Nephron progenitor cell (in vitro differentiated cells): ENCODE measurements at regions not wholly inside any gene's neighbourhood (a gene's known extent, or its start where the extent isn't known, plus 50 kb on each side); places are given as distances from the start of the nearest gene placed in this dataset.

Experiments used
- DNase-seq: peaks from one replicate; pipeline ENCODE4 v3.0.0; 2021
- H3K27ac Mint-ChIP-seq: 2 replicates; pipeline ENCODE4 v1.8.0; 2021; ENCODE audit warnings: mild to moderate bottlenecking, moderate library complexity, mixed read lengths
- H3K27me3 Mint-ChIP-seq: 2 replicates; pipeline ENCODE4 v1.8.0; 2021; ENCODE audit warnings: mild to moderate bottlenecking, low read depth, mixed read lengths; ENCODE audit not compliant: poor library complexity
- H3K36me3 Mint-ChIP-seq: 2 replicates; pipeline ENCODE4 v1.8.0; 2021; ENCODE audit warnings: low read depth, mixed read lengths
- H3K4me1 Mint-ChIP-seq: 2 replicates; pipeline ENCODE4 v1.8.0; 2021; ENCODE audit warnings: mixed read lengths
- H3K4me3 Mint-ChIP-seq: 2 replicates; pipeline ENCODE4 v1.8.0; 2021; ENCODE audit warnings: mild to moderate bottlenecking, moderate library complexity, mixed read lengths
- H3K9me3 Mint-ChIP-seq: 2 replicates; pipeline ENCODE4 v1.8.0; 2021; ENCODE audit warnings: mild to moderate bottlenecking, moderate library complexity, mixed read lengths
- CTCF ChIP-seq: fragments of 200-600 bp; sonication (generic); IDR thresholded peaks from 2 replicates; pipeline ENCODE4 v1.5.0; 2021; ENCODE audit warnings: antibody characterized with exemption

GRCh38 chr2:129767346-129768035 lies 212.0 kb upstream of the RAB6C start:
- peaks cover 9% of the 10 kb centered on the region for H3K27me3 Mint-ChIP-seq
- DNase-seq, result no peak
- no peak overlapping the region for H3K4me3 Mint-ChIP-seq
- H3K36me3 Mint-ChIP-seq, result no peaks in the 10 kb centered on the region
- H3K4me1 Mint-ChIP-seq, result peaks cover 14% of the 10 kb centered on the region
- H3K9me3 Mint-ChIP-seq, result peaks cover 4% of the 10 kb centered on the region
- no peak for TF ChIP-seq CTCF
- peak overlapping the region; percentile 31 for H3K27ac Mint-ChIP-seq

GRCh38 chr2:129768036-129768386 lies 211.5 kb upstream of the RAB6C start:
- Mint-ChIP-seq H3K27ac (peak overlapping the region; percentile 31), H3K4me3 (no peak overlapping the region), H3K4me1 (peaks cover 14% of the 10 kb centered on the region), H3K27me3 (peaks cover 9% of the 10 kb centered on the region), H3K36me3 (no peaks in the 10 kb centered on the region), H3K9me3 (peaks cover 7% of the 10 kb centered on the region)
- DNase-seq, result no peak
- no peak for TF ChIP-seq CTCF

- H3K4me3 Mint-ChIP-seq, result no peak overlapping the region
These were observed 210.8 kb upstream of the RAB6C start for GRCh38 chr2:129768485-129769184.

GRCh38 chr2:129769185-129769991 lies 210.1 kb upstream of the RAB6C start:
- DNase-seq, result no peak
- no peak overlapping the region for H3K4me3 Mint-ChIP-seq
- peaks cover 9% of the 10 kb centered on the region for H3K27me3 Mint-ChIP-seq
- H3K36me3 Mint-ChIP-seq, result no peaks in the 10 kb centered on the region
- H3K4me1 Mint-ChIP-seq, result peaks cover 14% of the 10 kb centered on the region
- TF ChIP-seq CTCF, result no peak
- H3K27ac Mint-ChIP-seq, result no peak overlapping the region
- peaks cover 13% of the 10 kb centered on the region for H3K9me3 Mint-ChIP-seq

More at GRCh38 chr2:129768485-129769184, 210.8 kb upstream of the RAB6C start:
- TF ChIP-seq CTCF, result no peak
- no peak for DNase-seq
- no peaks in the 10 kb centered on the region for H3K36me3 Mint-ChIP-seq
- H3K4me1 Mint-ChIP-seq, result peaks cover 14% of the 10 kb centered on the region
- H3K27me3 Mint-ChIP-seq, result peaks cover 9% of the 10 kb centered on the region
- peaks cover 7% of the 10 kb centered on the region for H3K9me3 Mint-ChIP-seq
- peak overlapping the region; percentile 61 for H3K27ac Mint-ChIP-seq

GRCh38 chr2:129771418-129772189 lies 207.9 kb upstream of the RAB6C start:
- Mint-ChIP-seq H3K4me1 (peaks cover 8% of the 10 kb centered on the region), H3K27ac (no peak overlapping the region), H3K4me3 (no peak overlapping the region), H3K36me3 (no peaks in the 10 kb centered on the region), H3K27me3 (peaks cover 9% of the 10 kb centered on the region), H3K9me3 (peaks cover 18% of the 10 kb centered on the region)
- no peak for DNase-seq
- TF ChIP-seq CTCF, result no peak
